Hippocampal formation (tissue), 2 donors: ENCODE measurements at regions not wholly inside any gene's neighbourhood (a gene's known extent, or its start where the extent isn't known, plus 50 kb on each side); places are given as distances from the start of the nearest gene placed in this dataset.

Source experiments
- DNase-seq, 2 donors: peaks; one replicate each; lab custom pipeline; 2025; lab: John Stamatoyannopoulos, UW

GRCh38 chr13:53694814-53695532 is 666.4 kb downstream of the OLFM4 start:
- DNase-seq = no peak

GRCh38 chr13:53703371-53704080 is 674.9 kb downstream of the OLFM4 start:
- DNase-seq = no peak

DNA sequence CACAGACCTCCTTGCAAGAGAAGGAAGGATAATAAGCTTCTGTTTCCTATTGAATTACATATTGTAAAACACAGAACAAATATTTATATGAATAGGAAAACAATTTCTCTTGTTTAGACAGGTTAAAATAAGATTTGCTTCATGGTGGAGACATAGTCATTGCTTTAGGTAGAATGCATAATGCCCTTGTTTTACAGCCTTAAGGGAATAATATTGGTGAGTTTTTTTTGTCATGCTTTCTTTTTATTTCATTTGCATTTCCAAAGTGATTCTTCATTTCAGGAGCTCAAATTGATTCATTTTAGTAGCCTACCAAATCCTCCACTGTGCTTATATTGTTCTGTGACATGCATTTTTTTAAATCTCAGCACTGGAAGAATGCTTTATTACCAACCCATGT is 690.7 kb downstream of the OLFM4 start:
- DNase-seq = no peak

- no peak for DNase-seq
Measured at GRCh38 chr13:53732664-53733063, 704.1 kb downstream of the OLFM4 start.

- no peak for DNase-seq
Measured at GRCh38 chr13:53743906-53744305, 715.3 kb downstream of the OLFM4 start.

DNA sequence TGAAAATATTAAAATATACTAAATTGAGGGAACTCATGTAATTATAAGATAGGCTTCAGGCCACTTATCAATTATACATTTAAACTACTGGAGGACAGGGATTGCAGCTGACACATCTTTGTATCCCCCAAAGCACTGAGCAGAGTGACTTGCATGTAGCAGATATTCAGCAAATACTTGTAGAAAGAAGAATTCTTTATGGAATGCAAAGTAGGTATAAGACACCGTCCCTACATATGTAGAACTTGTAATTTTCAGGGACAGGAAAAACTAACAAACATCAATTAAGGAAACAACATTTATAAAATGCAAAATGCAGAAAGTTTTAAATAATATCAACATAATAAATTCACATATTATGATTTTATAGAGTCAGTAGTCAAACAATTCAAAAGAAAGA is 719.2 kb downstream of the OLFM4 start:
- no peak for DNase-seq

- no peak for DNase-seq
Measured at GRCh38 chr13:53749306-53749705, 720.7 kb downstream of the OLFM4 start.

DNA sequence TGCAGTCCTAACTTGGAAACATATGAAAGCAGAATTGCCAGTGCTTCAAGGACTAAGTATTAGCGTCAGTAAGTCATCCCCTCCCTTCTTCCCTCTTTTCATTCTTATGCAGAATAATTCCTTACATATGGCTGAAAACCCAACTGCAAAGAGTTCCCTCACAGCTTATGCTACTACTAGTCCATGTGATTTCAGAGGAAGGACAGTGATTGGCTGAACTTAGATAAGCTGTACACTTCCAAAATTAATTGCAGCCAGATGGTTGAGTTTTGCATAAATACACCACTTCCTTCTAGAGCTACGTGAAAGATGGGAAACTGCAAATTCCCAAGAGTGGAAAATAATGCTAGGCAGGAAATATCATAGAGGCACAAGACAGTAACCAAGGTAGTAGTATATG is 730.4 kb downstream of the OLFM4 start:
- no peak for DNase-seq

- DNase-seq = no peak
Measured at GRCh38 chr13:53775807-53776206, 747.2 kb downstream of the OLFM4 start.

DNA sequence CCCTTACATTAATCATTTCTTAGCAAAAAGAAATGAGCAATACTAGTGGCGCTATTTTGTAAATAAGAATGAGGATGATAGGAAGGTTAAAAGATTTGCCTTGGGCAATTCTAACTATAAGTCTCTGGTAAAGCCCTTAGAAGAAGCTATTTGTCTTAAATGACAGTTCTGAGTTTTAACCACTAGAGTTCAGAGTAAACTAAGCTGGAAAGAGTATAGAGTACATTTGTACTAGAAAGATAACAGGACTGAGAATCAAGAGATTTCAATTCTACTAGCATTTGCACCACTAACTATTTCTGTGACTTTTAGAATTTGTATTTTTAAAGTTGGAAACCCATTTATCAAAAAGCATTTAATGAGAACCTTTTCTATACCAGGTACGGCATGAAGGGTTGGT is 750.3 kb downstream of the OLFM4 start:
- DNase-seq = no peak

GRCh38 chr13:53781941-53782340 is 753.3 kb downstream of the OLFM4 start:
- DNase-seq = no peak

- peak; percentile 28 to 83 for DNase-seq
Measured at GRCh38 chr13:53782488-53782961, 753.9 kb downstream of the OLFM4 start.

DNA sequence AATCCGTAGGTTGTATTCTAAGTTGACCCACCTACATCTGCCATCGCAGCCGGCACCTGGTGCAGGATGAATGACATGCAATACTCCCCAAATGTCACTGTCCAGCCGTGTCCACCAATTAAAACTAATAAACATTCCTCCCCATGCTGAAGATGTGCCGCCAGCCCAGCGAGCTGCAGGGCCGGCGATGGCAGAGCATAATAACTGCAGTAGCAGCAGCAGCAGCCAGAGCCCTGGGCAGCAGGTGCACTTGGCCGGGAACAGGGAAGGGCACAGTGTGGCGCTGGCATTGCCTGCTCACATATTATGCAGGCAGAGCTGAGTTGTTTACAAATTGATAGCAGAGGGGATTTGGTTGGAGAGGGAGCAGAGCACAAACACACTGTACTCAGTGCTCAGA is 754.9 kb downstream of the OLFM4 start:
- DNase-seq = no peak

DNA sequence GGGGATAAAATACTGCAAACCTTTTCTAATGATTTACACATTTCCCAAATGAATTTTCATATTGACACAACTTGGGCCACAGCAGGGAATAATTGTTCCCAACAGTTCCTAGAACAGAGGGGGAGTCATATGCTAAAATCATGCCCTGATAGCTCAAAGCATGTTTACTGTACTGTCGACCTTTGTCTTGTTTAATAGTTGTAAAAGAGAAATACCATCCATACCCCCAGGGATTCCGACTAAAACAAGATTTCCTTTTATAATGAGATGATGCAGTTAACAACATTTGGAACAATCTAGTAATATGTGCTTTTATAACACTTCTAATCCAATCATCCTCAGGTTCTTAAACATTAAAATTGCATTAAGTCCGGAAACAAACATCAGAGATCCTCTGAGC is 759.7 kb downstream of the OLFM4 start:
- DNase-seq = no peak

DNA sequence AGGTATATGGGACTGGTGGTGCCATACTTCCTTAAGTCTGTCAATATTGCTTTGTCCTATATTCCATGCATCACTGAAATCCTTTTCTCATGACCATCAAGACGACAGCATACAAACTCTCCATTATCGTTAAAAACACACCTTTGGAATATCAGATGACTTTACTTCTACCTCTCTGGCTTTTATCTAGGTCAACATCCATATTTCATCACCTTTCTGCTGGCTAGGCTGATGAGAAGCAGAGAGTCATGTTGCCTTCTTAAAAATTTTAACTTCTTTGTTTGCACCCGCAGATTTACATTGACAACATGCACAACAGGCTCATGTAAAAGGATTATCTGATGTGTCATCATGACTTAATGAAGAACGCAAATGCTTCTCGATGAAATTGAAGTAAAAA is 771.4 kb downstream of the OLFM4 start:
- DNase-seq = no peak

- no peak for DNase-seq
Measured at GRCh38 chr13:53807251-53807834, 778.7 kb downstream of the OLFM4 start.

DNA sequence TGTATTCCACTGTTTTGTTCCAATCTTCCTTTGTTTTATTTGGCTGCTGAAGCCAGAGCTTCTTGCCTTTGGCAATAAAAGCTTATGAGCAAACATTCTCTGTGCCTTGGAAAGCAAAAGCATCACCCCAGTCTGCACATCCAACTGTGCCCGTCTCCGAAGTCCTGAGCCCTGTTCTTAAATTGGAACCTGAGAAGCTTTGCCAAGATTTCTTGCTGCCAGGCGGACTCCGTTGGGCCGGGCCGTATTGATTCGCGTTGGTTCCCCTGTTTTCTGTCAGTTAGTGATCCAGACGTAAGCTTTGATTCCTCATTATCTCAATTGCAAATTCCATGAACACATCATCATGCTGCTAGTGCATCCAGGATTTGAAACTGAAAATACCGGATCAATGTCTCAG is 793.0 kb downstream of the OLFM4 start:
- peak; percentile 2 to 16 for DNase-seq

- DNase-seq = no peak
Measured at GRCh38 chr13:53822136-53822535, 793.5 kb downstream of the OLFM4 start.

DNA sequence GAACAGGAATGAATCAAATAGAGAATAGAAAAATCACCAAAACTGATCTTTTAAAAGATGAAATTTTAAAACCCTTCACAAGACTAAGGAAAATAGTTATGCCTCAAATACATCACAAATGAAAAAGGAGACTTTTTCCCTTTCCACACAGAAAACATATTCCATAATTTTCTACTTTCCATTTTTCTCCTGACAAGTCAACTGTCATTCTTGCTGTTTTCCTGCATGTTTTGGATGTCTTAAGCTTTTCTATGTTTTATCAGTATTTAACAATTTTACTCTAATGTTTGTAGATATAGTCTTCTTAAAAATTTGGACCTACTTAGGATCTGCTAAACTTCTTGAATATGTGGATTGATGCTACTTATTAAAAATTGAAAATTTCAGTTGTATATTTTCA is 810.8 kb downstream of the OLFM4 start:
- no peak for DNase-seq

GRCh38 chr13:53844473-53845146 is 816.0 kb downstream of the OLFM4 start:
- DNase-seq = no peak

DNA sequence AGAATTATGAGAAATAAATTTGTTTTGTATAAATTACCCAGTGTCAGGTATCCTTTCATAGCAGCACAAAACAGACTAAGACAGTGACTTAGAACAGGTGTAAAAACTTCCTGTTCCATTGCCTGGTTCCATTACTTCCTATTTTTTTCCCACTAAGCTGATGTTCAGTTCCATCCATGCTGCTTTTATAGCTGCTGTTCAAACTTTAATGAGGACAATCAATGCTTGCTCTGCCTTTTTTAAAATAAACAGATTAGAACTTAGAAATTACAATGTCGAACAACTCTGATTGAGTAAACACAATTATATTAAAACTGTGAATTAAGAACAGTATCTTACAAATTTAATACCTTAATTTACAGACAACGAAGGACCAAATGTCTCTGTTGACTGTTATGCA is 818.9 kb downstream of the OLFM4 start:
- no peak for DNase-seq

GRCh38 chr13:53848366-53848961 is 819.9 kb downstream of the OLFM4 start:
- no peak for DNase-seq
